ENCODE measurements at regions not wholly inside any gene's neighbourhood (a gene's known extent, or its start where the extent isn't known, plus 50 kb on each side); places are given as distances from the start of the nearest gene placed in this dataset.
A peak's percentile ranks its signal among the peaks of the same experiment; 100 is the strongest.
"Not testable (repeated sequence)": the region's sequence is repeated elsewhere in the genome, so short reads cannot be mapped to it uniquely, and the experiment has no call there.

DNA sequence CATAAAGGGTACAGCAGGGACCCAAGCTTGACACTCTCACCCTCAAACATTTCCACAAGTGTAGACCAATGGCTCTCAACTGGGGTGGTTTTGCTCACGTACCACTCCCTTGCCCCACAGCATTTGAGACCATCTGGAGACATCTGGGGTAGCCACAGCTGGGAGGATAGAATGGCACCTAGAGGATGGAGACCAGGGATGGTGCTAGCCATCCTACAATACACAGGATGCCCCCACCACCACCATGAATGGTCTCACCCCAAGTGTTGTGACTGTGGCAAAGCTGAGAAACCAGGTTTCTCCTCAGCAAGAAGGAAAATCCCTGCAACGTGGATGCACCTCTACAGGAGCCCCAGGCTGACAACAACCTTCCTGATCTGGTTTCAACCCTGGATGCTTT is 69.1 kb upstream of the CLEC6A start:
- H3K4me3 ChIP-seq (ENCODE audit: insufficient read depth, low read depth, low read length, poor library complexity, severe bottlenecking); H3K27ac ChIP-seq (ENCODE audit: insufficient read depth, low read length, poor library complexity, severe bottlenecking); DNase-seq; H3K4me1 ChIP-seq (ENCODE audit: control insufficient read depth, insufficient read depth, low read length, poor library complexity, severe bottlenecking); H3K27me3 ChIP-seq (replicated peaks; ENCODE audit: control insufficient read depth, insufficient read depth, low read length, poor library complexity, severe bottlenecking); H3K36me3 ChIP-seq (ENCODE audit: control insufficient read depth, insufficient read depth, low read length); H3K9me3 ChIP-seq (ENCODE audit: control insufficient read depth, low read length): not testable (repeated sequence)

DNA sequence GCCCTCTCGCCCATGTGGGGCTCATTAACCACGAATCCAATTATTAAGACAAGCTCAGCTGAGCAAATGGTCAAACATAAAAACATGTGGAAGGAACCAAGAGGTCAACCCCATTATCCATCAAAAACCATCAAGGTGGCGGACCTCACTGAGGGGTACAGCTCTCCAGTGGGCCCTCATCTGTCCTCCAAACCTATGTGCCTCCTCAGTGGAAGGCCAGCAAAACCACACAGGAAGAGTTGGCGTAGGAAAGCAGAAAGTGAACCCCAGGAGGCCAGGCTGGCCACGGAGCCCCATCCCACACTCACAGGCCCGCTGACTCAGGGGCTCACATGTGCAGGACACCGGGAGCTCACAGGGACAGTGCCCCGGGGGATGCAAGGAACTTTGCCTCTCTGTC is 66.5 kb upstream of the CLEC6A start:
- not testable (repeated sequence) for H3K4me1 ChIP-seq (ENCODE audit: control insufficient read depth, insufficient read depth, low read length, poor library complexity, severe bottlenecking); H3K27ac ChIP-seq (ENCODE audit: insufficient read depth, low read length, poor library complexity, severe bottlenecking); H3K27me3 ChIP-seq (replicated peaks; ENCODE audit: control insufficient read depth, insufficient read depth, low read length, poor library complexity, severe bottlenecking); H3K4me3 ChIP-seq (ENCODE audit: insufficient read depth, low read depth, low read length, poor library complexity, severe bottlenecking); H3K36me3 ChIP-seq (ENCODE audit: control insufficient read depth, insufficient read depth, low read length); H3K9me3 ChIP-seq (ENCODE audit: control insufficient read depth, low read length); DNase-seq

DNA sequence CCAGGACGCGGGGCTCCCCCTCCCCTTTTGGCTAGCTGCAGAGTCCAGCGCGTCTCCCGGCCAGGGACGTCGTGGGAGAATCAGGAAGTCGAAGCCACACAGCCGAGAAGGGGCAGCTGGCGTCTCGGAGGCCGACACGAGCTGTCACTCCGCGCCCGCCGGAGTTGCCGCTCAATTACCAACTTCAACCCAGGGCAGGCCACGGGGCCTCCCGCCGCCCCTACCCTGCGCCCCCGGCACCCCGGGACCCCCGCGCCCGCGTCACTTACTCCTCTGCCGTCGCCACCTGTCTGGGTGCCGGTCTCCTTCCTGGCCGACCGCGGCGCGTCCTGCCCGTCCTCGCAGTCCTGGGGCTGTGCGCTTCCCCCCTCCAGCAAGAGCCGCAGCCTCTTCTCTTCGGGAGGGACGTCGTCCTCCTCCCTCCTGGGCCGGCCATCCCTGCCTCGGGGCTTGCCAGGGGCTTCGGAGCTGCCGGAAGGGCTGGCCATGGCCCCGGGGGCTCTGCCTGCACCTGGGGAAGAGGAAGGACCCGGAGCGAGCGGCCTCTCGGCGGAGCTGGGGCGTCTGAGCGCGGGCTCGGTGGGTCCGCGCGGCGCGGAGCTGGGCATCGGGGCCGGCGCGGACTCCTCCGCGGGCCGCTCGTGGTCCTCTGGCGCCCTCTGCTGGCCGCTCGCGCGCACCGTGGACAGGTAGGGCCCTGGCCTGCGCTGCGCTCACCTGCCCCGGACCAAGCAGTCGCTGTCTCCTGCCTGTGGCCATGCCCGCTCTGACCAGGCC is 65.6 kb upstream of the CLEC6A start:
- H3K36me3 ChIP-seq (ENCODE audit: control insufficient read depth, insufficient read depth, low read length); H3K9me3 ChIP-seq (ENCODE audit: control insufficient read depth, low read length); H3K4me1 ChIP-seq (ENCODE audit: control insufficient read depth, insufficient read depth, low read length, poor library complexity, severe bottlenecking); H3K27ac ChIP-seq (ENCODE audit: insufficient read depth, low read length, poor library complexity, severe bottlenecking); H3K27me3 ChIP-seq (replicated peaks; ENCODE audit: control insufficient read depth, insufficient read depth, low read length, poor library complexity, severe bottlenecking): not testable (repeated sequence)
- peak; percentile 42 to 63 (median 55) for DNase-seq
- H3K4me3 ChIP-seq (ENCODE audit: insufficient read depth, low read depth, low read length, poor library complexity, severe bottlenecking): peak overlapping the region; percentile 39

DNA sequence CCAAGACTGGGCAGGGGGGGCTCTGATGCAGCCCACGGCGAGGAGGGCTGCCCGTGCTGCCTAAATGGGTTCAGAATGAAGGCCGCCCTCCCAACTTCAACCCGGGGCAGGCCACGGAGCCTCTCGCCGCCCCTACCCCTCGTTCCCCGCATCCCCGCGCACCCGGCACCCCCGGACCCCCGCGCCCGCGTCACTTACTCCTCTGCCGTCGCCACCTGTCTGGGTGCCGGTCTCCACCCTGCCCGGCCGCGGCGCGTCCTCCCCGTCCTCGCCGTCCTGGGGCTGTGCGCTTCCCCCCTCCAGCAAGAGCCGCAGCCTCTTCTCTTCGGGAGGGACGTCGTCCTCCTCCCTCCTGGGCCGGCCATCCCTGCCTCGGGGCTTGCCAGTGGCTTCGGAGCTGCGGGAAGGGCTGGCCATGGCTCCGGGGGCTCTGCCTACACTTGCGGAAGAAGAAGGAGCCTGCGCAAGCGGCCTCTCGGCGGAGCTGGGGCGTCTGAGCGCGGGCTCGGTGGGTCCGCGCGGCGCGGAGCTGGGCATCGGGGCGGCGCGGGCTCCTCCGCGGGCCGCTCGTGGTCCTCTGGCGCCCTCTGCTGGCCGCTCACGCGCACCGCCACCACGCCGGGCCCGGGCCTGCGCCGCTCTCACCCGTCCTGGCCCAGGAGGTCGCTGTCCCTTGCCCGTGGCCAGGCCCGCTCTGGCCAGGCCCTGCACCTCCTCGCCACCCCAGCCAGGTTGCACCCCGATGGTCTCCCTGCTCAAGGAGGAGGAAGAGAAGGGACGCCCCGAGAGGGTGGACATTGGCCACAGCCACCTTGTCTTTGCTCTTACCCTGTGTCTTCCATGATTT is 59.3 kb upstream of the CLEC6A start:
- H3K27ac ChIP-seq (ENCODE audit: insufficient read depth, low read length, poor library complexity, severe bottlenecking); H3K9me3 ChIP-seq (ENCODE audit: control insufficient read depth, low read length); H3K4me1 ChIP-seq (ENCODE audit: control insufficient read depth, insufficient read depth, low read length, poor library complexity, severe bottlenecking); H3K36me3 ChIP-seq (ENCODE audit: control insufficient read depth, insufficient read depth, low read length); H3K27me3 ChIP-seq (replicated peaks; ENCODE audit: control insufficient read depth, insufficient read depth, low read length, poor library complexity, severe bottlenecking): not testable (repeated sequence)
- peak; percentile 29 to 52 (median 34) for DNase-seq
- H3K4me3 ChIP-seq (ENCODE audit: insufficient read depth, low read depth, low read length, poor library complexity, severe bottlenecking): peak overlapping the region; percentile 39

DNA sequence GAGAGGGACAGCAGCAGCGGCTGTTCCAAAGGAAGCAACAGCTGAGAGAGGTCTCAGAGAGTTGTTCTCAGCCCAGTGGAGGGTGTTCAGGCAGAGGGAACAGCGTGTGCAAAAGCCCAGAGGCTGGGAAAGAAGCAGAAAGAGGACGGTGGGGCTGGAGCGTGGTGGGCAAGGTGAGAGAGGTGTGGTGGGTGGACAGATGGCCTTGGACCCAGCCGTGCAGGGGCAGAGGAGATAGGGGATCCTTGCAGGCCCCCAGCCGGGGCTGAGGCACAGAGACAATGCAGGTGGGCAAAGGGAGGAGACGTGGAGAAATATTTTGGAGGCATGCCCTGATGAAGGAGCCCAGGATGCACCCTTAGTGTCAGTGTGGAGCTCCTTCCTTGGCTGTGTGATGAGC is 58.4 kb upstream of the CLEC6A start:
- H3K9me3 ChIP-seq (ENCODE audit: control insufficient read depth, low read length); DNase-seq; H3K36me3 ChIP-seq (ENCODE audit: control insufficient read depth, insufficient read depth, low read length); H3K4me3 ChIP-seq (ENCODE audit: insufficient read depth, low read depth, low read length, poor library complexity, severe bottlenecking); H3K27ac ChIP-seq (ENCODE audit: insufficient read depth, low read length, poor library complexity, severe bottlenecking); H3K4me1 ChIP-seq (ENCODE audit: control insufficient read depth, insufficient read depth, low read length, poor library complexity, severe bottlenecking); H3K27me3 ChIP-seq (replicated peaks; ENCODE audit: control insufficient read depth, insufficient read depth, low read length, poor library complexity, severe bottlenecking): not testable (repeated sequence)

DNA sequence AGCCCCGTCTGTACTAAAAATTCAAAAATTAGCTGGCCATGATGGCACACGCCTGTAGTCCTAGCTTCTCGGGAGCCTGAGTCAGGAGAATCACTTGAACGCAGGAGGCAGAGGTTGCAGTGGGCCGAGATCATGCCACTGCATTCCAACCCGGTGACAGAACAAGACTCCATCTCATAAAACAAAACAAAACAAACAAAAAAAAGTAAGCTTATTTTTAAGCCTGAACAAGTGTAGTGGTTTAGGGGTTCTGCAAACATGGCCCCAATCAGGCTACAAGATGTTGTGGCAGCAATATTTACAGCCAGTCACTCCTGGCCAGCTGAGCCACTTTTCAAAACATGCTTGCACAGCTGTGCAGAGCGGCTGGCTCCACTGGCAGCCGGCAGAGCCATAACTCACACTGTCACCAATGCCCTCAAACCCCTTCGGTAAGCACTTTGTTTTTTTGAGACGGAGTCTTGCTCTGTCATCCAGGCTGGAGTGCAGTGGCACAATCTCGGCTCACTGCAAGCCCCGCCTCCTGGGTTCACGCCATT is 56.2 kb upstream of the CLEC6A start:
- not testable (repeated sequence) for H3K4me1 ChIP-seq (ENCODE audit: control insufficient read depth, insufficient read depth, low read length, poor library complexity, severe bottlenecking); H3K4me3 ChIP-seq (ENCODE audit: insufficient read depth, low read depth, low read length, poor library complexity, severe bottlenecking); H3K36me3 ChIP-seq (ENCODE audit: control insufficient read depth, insufficient read depth, low read length); H3K27me3 ChIP-seq (replicated peaks; ENCODE audit: control insufficient read depth, insufficient read depth, low read length, poor library complexity, severe bottlenecking); H3K9me3 ChIP-seq (ENCODE audit: control insufficient read depth, low read length); DNase-seq; H3K27ac ChIP-seq (ENCODE audit: insufficient read depth, low read length, poor library complexity, severe bottlenecking)

DNA sequence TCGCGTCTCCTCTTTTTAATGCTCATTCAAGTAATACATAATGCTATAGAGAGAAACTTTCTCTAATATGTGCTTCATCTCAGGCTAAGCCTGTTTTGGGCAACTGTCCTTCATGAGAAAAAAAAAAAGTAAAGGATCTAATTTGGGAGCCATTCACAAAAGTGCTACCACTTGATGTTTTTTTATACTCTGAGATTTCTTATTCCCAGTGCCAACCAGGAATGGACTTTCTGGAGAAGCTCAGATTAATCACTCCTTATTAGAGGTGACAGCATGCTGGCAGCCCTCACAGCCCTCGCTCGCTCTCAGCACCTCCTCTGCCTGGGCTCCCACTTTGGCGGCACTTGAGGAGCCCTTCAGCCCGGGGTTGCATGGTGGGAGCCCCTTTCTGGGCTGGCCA is 51.9 kb upstream of the CLEC6A start:
- H3K36me3 ChIP-seq (ENCODE audit: control insufficient read depth, insufficient read depth, low read length); H3K4me3 ChIP-seq (ENCODE audit: insufficient read depth, low read depth, low read length, poor library complexity, severe bottlenecking); H3K9me3 ChIP-seq (ENCODE audit: control insufficient read depth, low read length); H3K27ac ChIP-seq (ENCODE audit: insufficient read depth, low read length, poor library complexity, severe bottlenecking); H3K27me3 ChIP-seq (replicated peaks; ENCODE audit: control insufficient read depth, insufficient read depth, low read length, poor library complexity, severe bottlenecking); DNase-seq; H3K4me1 ChIP-seq (ENCODE audit: control insufficient read depth, insufficient read depth, low read length, poor library complexity, severe bottlenecking): not testable (repeated sequence)

DNA sequence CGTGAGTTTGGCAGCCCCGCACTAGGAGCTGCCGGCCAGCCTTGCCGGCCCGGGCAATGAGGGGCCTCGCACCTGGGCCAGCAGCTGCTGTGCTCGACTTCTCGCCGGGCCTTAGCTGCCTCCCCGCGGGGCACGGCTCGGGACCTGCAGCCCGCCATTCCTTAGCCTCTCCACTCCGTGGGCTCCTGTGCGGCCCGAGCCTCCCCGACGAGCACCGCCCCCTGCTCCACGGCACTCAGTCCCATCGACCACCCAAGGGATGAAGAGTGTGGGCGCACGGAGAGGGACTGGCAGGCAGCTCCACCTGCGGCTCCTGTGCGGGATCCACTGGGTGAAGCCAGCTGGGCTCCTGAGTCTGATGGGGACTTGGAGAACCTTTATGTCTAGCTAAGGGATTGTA is 51.4 kb upstream of the CLEC6A start:
- not testable (repeated sequence) for H3K9me3 ChIP-seq (ENCODE audit: control insufficient read depth, low read length); H3K27me3 ChIP-seq (replicated peaks; ENCODE audit: control insufficient read depth, insufficient read depth, low read length, poor library complexity, severe bottlenecking); DNase-seq

More for the DNA sequence above, 51.4 kb upstream of the CLEC6A start:
- not testable (repeated sequence) for H3K27ac ChIP-seq (ENCODE audit: insufficient read depth, low read length, poor library complexity, severe bottlenecking); H3K4me3 ChIP-seq (ENCODE audit: insufficient read depth, low read depth, low read length, poor library complexity, severe bottlenecking); H3K36me3 ChIP-seq (ENCODE audit: control insufficient read depth, insufficient read depth, low read length); H3K4me1 ChIP-seq (ENCODE audit: control insufficient read depth, insufficient read depth, low read length, poor library complexity, severe bottlenecking)
